GM10266 (cell line): ENCODE measurements at regions not wholly inside any gene's neighbourhood (a gene's known extent, or its start where the extent isn't known, plus 50 kb on each side); places are given as distances from the start of the nearest gene placed in this dataset.

Experiments
- DNase-seq: peaks from one replicate; pipeline ENCODE4 v3.0.0; 2012; ENCODE audit errors: extremely low spot score
- TF ChIP-seq, protein P1 (sequence below): IDR thresholded peaks from 2 replicates; pipeline ENCODE4 v1.5.1; 2012; ENCODE audit warnings: mild to moderate bottlenecking, low read depth; ENCODE audit not compliant: control insufficient read depth, insufficient read depth; ENCODE audit errors: missing control alignments

DNA sequence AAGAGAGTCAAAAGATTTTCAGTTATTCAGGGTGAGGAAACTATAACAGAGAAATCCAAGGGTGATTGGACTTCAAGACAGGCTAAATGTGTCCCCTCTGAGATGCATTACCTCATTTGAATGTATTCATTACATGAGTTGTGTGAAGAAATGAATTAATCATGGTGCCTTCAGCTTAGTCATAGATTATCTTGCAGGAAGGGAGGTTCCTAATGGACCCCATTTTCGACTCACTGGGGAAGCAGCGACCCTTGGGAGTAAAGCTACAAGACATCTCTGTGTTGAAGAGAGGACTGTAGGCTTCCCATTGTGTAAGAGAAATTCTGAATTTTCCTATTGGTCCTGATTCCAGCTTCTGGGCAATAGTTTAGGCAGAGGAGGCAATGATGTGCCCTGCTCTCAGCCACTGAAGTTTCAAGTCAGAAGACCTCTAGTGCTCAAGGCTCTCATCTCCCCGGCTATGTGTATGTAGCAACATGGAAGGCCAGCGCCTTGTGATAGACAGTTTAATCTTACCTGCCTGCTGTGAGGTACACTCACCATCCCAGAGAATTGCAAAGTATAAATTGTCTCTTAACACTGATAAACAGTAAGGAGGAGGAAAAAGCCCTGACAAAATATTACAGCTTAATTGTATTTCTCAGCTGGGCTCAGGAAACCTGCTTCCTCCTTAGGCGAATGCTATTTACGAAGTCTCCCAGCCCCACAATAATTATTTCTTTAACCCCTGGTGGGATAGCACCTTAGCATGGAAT is 133.8 kb downstream of the PDCD6IP start:
- no peak for DNase-seq
- TF ChIP-seq, protein P1, sequence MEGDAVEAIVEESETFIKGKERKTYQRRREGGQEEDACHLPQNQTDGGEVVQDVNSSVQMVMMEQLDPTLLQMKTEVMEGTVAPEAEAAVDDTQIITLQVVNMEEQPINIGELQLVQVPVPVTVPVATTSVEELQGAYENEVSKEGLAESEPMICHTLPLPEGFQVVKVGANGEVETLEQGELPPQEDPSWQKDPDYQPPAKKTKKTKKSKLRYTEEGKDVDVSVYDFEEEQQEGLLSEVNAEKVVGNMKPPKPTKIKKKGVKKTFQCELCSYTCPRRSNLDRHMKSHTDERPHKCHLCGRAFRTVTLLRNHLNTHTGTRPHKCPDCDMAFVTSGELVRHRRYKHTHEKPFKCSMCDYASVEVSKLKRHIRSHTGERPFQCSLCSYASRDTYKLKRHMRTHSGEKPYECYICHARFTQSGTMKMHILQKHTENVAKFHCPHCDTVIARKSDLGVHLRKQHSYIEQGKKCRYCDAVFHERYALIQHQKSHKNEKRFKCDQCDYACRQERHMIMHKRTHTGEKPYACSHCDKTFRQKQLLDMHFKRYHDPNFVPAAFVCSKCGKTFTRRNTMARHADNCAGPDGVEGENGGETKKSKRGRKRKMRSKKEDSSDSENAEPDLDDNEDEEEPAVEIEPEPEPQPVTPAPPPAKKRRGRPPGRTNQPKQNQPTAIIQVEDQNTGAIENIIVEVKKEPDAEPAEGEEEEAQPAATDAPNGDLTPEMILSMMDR, result no peak

DNA sequence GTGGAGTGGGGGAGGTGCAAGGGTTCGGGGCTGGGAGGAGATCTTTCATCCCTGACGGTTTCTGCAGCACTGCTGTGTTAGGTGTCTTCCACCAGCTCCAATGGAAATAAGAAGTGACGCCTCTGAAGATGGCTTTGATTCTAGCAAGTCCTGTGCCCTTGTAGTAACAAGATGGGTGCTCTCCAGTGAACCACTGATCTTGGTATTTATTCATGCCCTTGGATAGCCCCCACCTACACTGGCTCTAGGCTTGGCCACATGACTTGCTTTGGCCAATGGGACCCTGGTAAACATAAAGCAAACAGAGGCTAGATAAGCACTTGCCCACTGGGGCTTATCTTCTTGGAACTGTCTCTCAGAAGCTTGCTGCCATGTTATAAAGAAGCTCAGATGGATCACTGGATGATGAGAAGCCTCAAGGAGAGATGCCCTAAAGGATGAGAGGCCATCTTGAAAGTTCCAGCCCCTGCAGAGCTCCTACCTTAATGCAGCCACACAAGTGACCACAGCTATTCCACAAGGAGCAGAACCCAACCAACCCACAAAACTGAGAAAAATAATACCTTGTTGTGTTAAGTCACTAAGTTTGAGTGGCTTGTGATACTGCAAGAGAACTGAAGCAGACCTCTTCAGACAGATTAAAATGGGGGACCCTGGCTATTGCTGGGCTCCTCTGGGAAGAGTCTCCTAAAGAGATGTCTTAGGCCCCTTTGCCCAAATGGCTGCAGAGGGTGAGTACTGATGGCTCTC is 137.9 kb downstream of the PDCD6IP start:
- TF ChIP-seq, protein P1, result no peak
- DNase-seq, result no peak

DNA sequence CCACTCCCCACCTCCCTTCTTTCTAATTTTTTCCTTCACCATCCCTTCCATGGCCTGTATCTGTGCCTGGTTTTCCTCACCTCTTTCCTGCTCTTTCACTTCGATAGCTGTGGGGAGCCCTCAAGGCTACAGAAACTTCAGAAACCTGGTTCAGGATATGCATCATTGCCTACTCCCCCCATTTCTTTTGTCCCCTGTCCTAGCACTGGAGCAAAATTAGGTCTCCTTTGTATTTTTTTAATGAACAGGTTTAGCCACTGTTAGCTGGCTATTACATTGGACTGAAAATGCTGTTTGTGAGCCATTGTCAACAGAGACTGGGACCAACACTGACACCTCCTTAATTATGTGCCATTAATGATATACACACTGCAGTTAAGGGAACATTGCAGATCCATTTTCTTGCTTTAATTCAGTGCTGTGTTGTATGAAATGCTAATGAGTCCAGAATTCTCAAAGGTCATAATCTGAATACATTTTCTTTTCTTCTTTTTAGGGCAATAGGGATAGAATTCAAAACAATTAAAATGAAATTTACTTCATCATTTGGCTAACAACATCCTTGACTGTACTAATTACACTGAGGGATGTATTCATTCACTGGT is 138.6 kb downstream of the PDCD6IP start:
- no peak for DNase-seq
- TF ChIP-seq, protein P1, result no peak

DNA sequence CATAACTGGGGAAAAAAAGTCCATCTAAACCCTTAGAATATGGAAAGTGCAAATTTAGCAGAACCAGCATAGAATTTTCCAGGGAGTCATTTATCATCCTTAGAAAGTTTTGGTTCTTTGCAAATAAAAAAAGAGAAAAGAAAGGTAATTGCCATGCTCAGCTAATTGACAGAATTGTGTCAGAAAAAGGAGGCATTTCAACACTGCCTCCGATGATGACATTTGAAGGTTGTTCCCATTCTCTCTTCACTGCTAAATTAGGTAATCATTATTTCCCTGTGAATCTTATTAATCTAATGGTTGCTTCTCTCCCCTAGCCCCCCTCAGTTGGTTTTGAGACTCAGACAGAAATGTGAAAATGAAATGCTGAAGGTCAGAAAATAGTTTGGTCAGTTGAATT is 139.2 kb downstream of the PDCD6IP start:
- DNase-seq, result no peak
- TF ChIP-seq, protein P1, result no peak

DNA sequence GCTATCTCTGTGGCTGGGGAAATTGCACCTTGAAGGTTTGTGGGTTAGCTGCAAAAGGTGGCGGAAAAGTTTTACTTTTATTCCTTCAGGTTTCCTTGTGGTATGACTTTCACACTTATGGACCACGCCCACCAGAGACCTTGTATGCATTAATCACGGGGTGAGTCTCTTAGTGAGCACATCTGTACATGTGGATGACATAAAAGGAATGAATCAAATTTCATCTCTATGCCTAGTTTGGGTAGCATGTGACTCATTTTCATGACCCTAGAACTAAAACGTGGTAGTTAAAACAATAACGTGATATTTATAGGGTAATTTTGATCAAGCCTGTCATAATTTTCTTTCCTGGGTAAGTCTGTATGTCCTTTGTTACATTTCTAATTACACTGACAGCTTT is 141.7 kb downstream of the PDCD6IP start:
- DNase-seq, result no peak
- TF ChIP-seq, protein P1, result no peak

DNA sequence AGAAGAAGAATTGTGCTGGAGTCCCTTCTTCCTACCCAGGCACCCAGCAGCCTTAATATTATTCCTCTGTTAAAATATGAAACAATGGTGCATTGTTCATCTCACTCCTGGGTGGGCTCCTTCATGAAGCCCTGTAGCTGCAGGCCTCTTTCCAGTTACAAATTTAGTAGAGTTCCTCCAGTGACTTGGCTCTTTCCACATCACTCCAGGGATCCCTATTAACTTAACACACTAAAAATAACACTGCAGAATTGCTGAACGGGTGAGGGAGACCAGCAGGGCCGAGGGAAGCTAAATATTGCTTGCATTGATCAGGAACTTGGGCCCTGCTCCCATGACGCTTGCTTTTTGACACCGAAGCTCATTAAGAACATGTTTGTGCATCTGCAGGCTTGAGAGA is 142.3 kb downstream of the PDCD6IP start:
- DNase-seq, result no peak
- TF ChIP-seq, protein P1, result no peak
